ENCODE measurements at regions not wholly inside any gene's neighbourhood (a gene's known extent, or its start where the extent isn't known, plus 50 kb on each side); places are given as distances from the start of the nearest gene placed in this dataset.

- no peak for TF ChIP-seq CTCF (conservative IDR thresholded peaks at IDR 0.05)
- no peak for TF ChIP-seq ZFX (IDR thresholded peaks at IDR 0.05)
These were observed 284.6 kb upstream of the PDE4D start for GRCh38 chr5:60178101-60178500.

All from C4-2B (cell line).